Colonic mucosa (tissue), 4 donors: ENCODE measurements at regions not wholly inside any gene's neighbourhood (a gene's known extent, or its start where the extent isn't known, plus 50 kb on each side); places are given as distances from the start of the nearest gene placed in this dataset.

Experiments used
- DNase-seq: peaks from one replicate; pipeline ENCODE4 v3.0.0-alpha.2; 2020
- H3K27ac ChIP-seq: fragments of 200-600 bp; one replicate; pipeline ENCODE4 v1.8.0; 2021
- H3K27me3 ChIP-seq: fragments of 200-600 bp; one replicate; pipeline ENCODE4 v1.8.0; 2021
- H3K36me3 ChIP-seq: fragments of 200-600 bp; one replicate; pipeline ENCODE4 v1.8.0; 2021
- H3K4me1 ChIP-seq: fragments of 200-600 bp; one replicate; pipeline ENCODE4 v1.8.0; 2021; ENCODE audit warnings: mild to moderate bottlenecking
- H3K4me3 ChIP-seq: fragments of 200-600 bp; one replicate; pipeline ENCODE4 v1.8.0; 2021
- H3K9ac ChIP-seq, 2 donors: one replicate each; pipeline ENCODE4 v1.7.0; 2013; ENCODE audit warnings: control low read depth in 2 of 2, low read depth in 2 of 2, low read length in 2 of 2
- H3K9me3 ChIP-seq: fragments of 200-600 bp; one replicate; pipeline ENCODE4 v1.8.0; 2021
- intact Hi-C: fragments of 100-400 bp; cut with DNase I; formaldehyde crosslinking; loops from one replicate; pipeline ENCODE4 v1.14.1; 2022
- TF ChIP-seq, protein P1 (sequence below): fragments of 200-600 bp; IDR thresholded peaks from one replicate; pipeline ENCODE4 v1.8.0; 2022; ENCODE audit warnings: antibody characterized with exemption, mild to moderate bottlenecking
- donor health status: healthy.
- donor health status: DM: no; HTN: no; CAD: no.
- donor health status: DM: no; HTN: no; CAD: no.

GRCh38 chr10:21135023-21135931, 238.2 kb upstream of the NEBL start:
- TF ChIP-seq, protein P1, sequence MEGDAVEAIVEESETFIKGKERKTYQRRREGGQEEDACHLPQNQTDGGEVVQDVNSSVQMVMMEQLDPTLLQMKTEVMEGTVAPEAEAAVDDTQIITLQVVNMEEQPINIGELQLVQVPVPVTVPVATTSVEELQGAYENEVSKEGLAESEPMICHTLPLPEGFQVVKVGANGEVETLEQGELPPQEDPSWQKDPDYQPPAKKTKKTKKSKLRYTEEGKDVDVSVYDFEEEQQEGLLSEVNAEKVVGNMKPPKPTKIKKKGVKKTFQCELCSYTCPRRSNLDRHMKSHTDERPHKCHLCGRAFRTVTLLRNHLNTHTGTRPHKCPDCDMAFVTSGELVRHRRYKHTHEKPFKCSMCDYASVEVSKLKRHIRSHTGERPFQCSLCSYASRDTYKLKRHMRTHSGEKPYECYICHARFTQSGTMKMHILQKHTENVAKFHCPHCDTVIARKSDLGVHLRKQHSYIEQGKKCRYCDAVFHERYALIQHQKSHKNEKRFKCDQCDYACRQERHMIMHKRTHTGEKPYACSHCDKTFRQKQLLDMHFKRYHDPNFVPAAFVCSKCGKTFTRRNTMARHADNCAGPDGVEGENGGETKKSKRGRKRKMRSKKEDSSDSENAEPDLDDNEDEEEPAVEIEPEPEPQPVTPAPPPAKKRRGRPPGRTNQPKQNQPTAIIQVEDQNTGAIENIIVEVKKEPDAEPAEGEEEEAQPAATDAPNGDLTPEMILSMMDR = no peak
- peak; percentile 25 for DNase-seq
- no peaks in the 10 kb centered on the region for H3K27me3 ChIP-seq
- H3K9me3 ChIP-seq = no peaks in the 10 kb centered on the region
- H3K4me1 ChIP-seq = no peaks in the 10 kb centered on the region
- H3K27ac ChIP-seq = no peak overlapping the region
- no peak overlapping the region for H3K4me3 ChIP-seq
- H3K9ac ChIP-seq = no peak overlapping the region
- intact Hi-C loops = no loop called here
- H3K36me3 ChIP-seq = no peaks in the 10 kb centered on the region

- Histone ChIP-seq H3K4me1 (no peaks in the 10 kb centered on the region), H3K36me3 (no peaks in the 10 kb centered on the region), H3K27ac (no peak overlapping the region), H3K9ac (no peak overlapping the region), H3K27me3 (no peaks in the 10 kb centered on the region), H3K9me3 (no peaks in the 10 kb centered on the region), H3K4me3 (no peak overlapping the region)
- intact Hi-C loops = no loop called here
- TF ChIP-seq, protein P1 = no peak
- DNase-seq = no peak
These were observed 237.5 kb upstream of the NEBL start for GRCh38 chr10:21134645-21135022.

GRCh38 chr10:21130683-21131442, 233.8 kb upstream of the NEBL start:
- TF ChIP-seq, protein P1 = no peak
- no peaks in the 10 kb centered on the region for H3K4me1 ChIP-seq
- no peaks in the 10 kb centered on the region for H3K9me3 ChIP-seq
- intact Hi-C loops = no loop called here
- no peak overlapping the region for H3K27ac ChIP-seq
- H3K4me3 ChIP-seq = no peak overlapping the region
- no peaks in the 10 kb centered on the region for H3K36me3 ChIP-seq
- no peak overlapping the region for H3K9ac ChIP-seq
- H3K27me3 ChIP-seq = no peaks in the 10 kb centered on the region
- DNase-seq = no peak

DNA sequence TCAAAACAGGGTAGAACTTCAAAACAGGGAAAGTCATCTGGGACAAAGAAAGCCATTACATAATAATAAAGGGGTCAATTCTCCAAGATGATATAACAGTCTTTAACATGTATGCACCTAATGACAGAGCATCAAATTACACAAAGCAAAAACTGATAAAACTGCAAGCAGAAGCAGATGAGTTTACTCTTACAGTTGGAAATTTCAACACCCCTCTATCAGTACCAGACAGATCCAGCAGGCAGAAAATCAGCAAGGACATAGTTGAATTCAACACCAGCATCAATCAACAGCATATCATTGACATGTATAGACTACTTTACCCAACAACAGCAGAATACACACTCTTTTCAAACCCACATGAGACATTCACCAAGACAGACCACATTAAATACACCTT, 233.0 kb upstream of the NEBL start:
- TF ChIP-seq, protein P1 = no peak
- Histone ChIP-seq H3K36me3 (no peaks in the 10 kb centered on the region), H3K27ac (no peak overlapping the region), H3K9ac (no peak overlapping the region), H3K9me3 (no peaks in the 10 kb centered on the region), H3K27me3 (no peaks in the 10 kb centered on the region), H3K4me3 (no peak overlapping the region), H3K4me1 (no peaks in the 10 kb centered on the region)
- DNase-seq = no peak
- intact Hi-C loops = no loop called here

DNA sequence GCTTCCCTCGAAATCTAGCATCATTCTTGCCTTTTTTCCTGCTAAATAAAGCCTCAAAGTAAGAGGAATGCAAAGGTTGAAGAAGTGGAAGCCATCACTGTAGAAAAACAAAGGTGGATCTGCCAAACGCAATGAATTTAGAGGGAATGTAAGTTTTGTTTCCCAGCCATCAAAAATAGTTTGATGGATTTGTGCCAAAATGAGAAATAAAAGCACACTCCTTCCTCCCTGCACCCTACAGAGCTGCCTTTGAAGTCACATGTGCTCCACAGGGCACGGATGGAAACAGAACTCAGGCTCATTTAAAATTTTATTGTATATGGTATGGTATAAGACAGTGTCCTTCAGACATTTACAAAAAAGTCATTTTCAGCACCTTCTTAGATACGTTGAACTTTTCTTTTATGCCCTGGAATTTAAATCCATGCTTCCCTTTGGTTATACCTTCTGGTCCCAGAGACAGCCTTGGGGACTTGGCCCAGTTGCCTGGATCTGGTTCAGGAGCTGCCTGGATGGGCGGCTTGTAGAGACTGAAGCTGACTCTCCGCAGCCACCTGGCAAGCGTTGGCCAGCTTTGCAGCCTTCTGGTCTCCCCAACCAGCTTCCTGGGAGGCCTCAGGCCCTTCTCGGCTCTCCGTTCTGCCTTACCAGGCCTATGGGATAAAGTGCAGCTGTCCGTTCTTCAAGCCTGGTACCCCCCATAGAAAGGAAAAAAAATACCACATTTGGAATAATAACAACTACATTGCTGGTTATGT, 228.5 kb upstream of the NEBL start:
- no peaks in the 10 kb centered on the region for H3K9me3 ChIP-seq
- intact Hi-C loops = no loop called here
- no peaks in the 10 kb centered on the region for H3K27me3 ChIP-seq
- no peaks in the 10 kb centered on the region for H3K36me3 ChIP-seq
- no peak for DNase-seq
- H3K4me1 ChIP-seq = no peaks in the 10 kb centered on the region
- H3K9ac ChIP-seq = no peak overlapping the region
- TF ChIP-seq, protein P1 = no peak
- no peak overlapping the region for H3K27ac ChIP-seq
- H3K4me3 ChIP-seq = no peak overlapping the region
